Germinal center (tissue), 1 donor: ENCODE measurements at regions not wholly inside any gene's neighbourhood (a gene's known extent, or its start where the extent isn't known, plus 50 kb on each side); places are given as distances from the start of the nearest gene placed in this dataset.
"Not testable (repeated sequence)": the region's sequence is repeated elsewhere in the genome, so short reads cannot be mapped to it uniquely, and the experiment has no call there.

Source experiments
- DNase-seq: peaks from one replicate; pipeline ENCODE4 v3.0.0; 2012; ENCODE audit warnings: mixed read lengths, low spot score

DNA sequence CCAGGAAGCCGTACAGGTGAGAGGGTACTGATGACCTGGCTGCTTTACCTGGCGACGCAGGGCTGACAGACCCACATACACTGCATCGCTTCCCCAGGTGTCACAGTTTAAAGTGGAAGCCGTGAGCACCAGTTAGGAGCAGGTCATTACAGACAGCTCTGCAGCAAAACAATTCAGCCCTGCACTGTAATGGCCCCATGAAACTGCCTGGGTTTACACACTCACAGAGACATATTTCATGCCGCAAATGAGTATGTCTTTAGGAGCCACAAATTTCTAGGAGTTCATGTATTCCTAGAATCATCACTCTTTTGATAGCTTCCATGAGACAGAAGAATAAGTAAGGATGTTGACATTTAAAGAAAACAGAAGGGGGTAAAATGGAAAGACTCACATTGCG, 723.1 kb downstream of the MATN1 start:
- DNase-seq, result no peak

GRCh38 chr1:29999595-29999994, 723.8 kb downstream of the MATN1 start:
- no peak for DNase-seq

- no peak for DNase-seq
Measured at GRCh38 chr1:29998686-29999085, 724.7 kb downstream of the MATN1 start.

- DNase-seq, result not testable (repeated sequence)
Measured at GRCh38 chr1:29997818-29998217, 725.6 kb downstream of the MATN1 start.

DNA sequence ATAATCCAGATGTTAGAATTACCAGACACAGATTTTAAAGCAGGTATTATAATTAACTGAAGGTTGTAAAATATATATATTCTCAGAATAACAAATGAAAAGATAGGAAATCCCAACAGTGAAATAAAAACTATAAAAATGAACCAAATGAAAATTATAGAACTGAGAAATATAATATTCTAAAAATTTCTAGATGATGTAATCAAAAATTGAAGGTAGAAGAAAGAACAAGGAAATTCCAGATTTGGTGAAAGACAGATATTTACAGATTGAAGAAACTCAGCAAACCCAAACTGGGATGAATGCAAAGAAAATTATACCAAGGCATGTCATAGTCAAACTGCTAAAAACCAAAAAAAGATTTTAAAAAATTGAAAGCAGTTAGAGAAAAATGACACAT, 729.4 kb downstream of the MATN1 start:
- no peak for DNase-seq

DNA sequence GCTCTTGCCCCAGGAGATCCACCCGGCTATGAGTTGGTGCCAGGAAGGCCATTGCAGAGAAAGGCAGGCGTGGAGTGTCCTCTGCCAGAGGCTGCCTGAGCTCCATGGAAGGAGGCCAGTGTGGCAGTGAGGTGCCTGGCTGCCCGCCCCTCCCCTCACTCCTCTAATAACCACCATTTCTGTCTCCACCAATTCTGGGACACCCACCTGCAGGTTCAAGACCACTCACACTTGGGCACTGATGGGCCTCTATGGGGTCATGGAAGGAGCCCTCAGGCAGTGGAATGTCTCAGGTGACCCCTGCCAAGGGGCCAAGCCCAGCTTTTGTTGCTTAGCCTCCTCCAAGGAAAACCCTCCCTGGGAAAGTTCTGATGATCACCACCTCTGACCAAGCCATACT, 731.6 kb downstream of the MATN1 start:
- no peak for DNase-seq

DNA sequence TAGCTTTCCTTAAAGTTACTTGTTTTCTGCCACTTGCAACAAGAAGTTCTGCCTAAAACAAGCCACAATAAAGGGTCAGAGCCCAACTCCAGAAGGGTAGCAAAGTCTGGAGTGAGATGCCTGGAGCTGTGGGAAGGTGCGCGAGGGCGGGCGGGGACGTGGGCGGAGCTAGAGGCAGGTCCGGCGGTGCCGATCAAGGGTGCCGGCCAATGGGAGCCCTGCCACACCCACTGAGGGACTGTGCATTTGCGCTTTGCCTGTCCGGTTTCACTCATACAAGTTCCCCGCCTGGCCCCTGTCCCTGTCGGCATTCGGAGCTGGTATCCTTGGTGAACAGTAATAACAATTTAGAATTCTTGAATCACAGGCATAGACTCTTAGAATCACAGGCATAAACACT, 732.4 kb downstream of the MATN1 start:
- no peak for DNase-seq

DNA sequence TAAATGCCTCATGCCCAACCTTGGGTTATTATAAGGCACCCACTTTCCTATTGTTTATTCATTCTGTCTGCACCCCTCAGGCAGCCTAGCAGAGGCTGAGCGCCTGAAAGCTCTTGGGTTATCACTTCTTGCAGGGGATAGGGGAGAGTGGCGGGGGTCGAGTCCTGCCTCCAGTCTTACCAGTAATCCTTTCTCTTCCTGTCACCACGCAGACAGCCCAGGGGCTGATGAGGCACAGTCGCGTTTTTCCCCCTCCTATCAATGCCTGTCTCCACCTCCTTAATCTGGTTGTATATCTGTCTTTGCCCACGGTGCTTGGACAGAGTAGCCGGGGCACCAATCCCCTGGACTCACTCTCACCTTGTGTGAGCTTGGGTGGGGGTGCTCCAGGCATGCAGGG, 733.1 kb downstream of the MATN1 start:
- DNase-seq, result no peak

- no peak for DNase-seq
Measured at GRCh38 chr1:29986986-29987385, 736.4 kb downstream of the MATN1 start.

- DNase-seq, result no peak
Measured at GRCh38 chr1:29985606-29985945, 737.8 kb downstream of the MATN1 start.

DNA sequence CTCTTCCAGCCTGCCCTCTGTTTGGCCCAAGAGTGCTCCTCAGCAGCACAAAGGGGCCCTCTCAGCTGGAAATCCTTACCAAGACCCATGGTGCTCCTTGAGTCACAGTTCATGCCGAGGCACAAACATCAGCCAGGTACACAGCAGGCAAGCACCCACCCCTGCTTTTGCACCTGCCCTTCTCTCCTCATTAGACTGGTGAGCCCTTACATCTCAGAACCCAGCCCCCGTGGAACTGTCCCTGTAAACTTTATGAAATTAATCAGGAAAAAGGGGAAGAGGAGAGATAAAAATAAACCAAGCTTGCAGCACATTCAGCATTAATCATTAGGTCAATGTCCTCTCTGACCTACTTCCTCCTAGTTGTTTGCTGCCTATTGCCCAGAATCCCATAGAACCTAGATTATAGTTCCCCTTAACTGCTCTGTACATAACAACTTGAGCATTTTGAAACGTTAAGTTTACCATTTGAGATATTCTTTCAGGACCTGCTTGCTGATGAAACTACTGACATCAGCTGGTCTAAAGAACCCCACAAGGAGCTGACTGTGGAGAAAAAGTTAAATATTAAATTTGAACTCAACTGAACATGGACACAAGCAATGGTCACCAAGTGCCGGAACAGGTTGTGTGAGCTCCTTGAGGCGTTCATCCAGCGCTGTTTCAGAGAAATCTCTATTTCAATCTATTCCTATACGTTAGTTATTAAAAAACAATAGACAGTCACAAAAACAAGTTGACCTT, 738.4 kb downstream of the MATN1 start:
- no peak for DNase-seq

GRCh38 chr1:29984166-29984861, 739.1 kb downstream of the MATN1 start:
- no peak for DNase-seq

GRCh38 chr1:29983321-29983720, 740.1 kb downstream of the MATN1 start:
- DNase-seq, result no peak

DNA sequence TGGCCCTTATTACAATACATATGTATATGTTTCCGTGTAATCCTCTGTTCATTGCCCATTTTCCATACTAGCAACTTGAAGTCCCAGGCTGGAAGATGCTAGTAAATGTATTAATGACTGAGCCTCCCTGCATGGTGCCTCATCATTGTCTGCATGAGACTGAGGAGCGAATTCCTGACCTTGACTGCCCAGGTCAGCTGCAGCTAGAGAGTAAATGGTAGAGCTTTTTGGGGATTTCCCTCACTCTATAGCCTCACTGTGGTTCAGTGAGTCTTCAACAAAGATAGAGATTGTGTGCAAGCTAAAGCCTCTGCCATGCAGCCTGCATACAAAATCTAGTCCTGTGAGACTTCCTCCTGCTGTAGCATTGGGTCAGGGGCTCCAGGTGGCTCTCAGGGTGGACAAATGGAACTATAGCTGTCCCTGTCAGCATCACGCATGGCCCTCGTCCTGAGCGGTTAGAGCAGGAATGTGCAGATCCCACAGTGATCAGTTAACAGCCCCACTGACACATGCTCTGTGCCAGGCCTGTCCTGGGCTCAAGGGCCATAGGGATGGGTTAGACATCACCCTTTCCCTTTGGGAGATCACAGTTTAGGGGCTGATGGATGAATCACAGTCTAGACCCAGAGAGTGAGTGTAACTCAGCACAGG, 741.7 kb downstream of the MATN1 start:
- DNase-seq, result no peak

GRCh38 chr1:29977550-29977949, 741.2 kb downstream of the PTPRU start:
- DNase-seq, result no peak

- no peak for DNase-seq
Measured at GRCh38 chr1:29975036-29975694, 738.8 kb downstream of the PTPRU start.

DNA sequence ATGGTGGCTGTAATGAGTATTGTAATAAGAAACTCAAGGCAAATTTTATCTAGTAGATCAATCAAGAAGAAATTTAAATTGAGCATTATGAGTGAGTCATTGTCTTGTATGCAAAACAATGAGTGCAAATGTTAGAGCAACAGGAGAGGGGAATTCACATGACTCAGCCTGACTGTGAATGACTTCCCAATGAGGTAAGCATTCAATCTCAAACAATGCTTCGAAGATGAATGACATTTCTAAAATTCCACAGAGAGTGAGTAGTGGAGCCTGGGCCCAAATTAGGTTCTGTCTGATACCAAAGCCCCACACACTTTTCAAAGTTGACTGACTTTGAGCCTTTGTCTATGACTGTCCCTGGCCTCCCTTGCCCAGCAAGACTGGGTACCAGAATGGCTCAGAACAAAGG, 738.0 kb downstream of the PTPRU start:
- no peak for DNase-seq

DNA sequence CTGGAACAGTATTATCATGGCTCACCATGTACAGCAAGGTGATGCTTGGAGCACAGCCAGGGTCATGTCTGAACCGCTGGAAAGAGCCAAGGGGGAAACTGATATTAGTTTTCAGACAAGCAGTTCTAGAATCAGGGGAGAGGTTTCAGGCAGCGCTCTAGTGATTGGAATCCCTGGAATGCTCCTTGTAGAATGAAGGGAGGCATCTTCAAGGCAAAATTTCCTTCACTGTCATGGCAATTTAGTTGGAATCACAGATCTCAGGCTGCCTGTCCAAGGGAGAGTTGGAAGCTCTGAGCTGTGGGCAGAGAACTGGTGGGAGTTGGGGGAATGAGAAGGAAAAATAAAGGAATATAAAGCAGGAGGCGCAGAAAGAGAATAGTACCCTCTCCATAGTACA, 737.1 kb downstream of the PTPRU start:
- DNase-seq, result no peak

GRCh38 chr1:29972421-29973053, 736.2 kb downstream of the PTPRU start:
- DNase-seq, result no peak

DNA sequence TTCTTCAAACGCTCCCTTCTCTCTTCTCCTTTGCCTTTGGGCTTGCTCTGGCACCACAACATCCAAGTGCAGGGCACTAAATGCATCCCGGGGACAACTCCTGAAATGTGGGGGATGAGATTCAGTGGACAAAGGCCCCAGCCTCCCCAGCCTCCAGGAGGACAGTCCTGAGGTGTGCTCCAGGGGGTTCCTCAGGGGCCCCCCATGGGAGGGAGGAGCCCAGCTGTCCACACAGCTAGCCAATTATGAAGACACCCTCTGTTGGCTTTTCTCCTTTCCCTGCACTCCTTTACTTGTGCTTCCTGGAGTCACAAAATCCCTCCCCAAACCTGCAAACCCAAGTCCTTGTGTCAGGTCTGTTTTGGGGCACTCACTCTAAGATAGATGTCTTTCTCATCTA, 735.4 kb downstream of the PTPRU start:
- no peak for DNase-seq

DNA sequence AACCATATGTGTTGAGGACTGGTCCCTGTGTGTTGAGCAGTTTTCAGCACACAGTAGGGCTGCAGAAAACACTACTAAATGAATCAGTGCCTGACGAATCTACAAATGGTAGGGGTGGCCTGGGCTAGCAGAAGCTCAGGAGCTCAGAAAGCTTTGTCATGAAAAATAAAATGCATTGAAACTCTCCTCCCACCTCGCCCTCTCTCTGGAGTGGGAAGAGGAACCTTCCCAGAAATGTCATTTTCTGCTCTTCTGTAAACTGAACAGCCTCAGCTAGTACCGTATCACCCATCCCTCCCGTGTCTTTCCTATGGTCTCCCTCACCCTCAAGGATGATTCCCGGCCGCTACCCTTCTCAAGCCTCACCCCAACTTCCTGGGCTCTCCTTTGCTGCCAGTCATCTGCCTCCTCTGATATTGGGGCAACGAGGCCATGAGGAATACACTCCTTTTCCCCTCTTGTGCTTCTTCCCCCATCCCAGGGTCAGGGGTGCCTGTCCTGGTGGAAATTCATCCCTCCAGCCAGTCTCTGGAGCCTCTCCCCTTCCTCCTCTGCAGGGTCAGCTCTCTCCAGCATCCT, 734.5 kb downstream of the PTPRU start:
- no peak for DNase-seq

DNA sequence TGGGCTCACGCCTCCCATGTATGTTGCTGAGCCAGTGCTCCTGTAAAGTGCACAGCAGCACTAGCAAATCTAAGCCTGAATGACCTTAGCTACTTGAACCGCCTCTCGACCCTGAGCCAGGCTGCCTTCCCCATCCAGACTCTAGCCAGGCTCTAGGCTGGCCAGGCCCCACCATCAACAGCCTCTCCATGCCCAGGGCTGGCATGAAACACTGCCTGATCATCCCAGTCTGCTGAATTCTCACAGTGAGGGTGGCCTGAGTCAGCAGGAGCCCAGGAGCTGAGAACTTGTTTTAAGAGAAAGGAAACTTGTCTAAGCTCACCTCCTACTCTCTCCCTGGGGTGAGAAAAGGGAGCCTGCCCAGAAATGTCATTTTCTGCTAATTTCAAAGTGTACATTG, 733.3 kb downstream of the PTPRU start:
- no peak for DNase-seq
